ENCODE measurements at regions not wholly inside any gene's neighbourhood (a gene's known extent, or its start where the extent isn't known, plus 50 kb on each side); places are given as distances from the start of the nearest gene placed in this dataset.

GRCh38 chr20:40393197-40394079 is 295.6 kb downstream of the MAFB start:
- no peaks in the 10 kb centered on the region for H3K9me3 ChIP-seq (ENCODE audit: control insufficient read depth in 2 of 3, insufficient read depth in 1 of 3, low read length in 3 of 3)
- DNase-seq = peak in 2 of 5 donors; percentile 1 to 10
- FAIRE-seq = no peak
- H3K4me1 ChIP-seq (ENCODE audit: control insufficient read depth in 2 of 3, insufficient read depth in 2 of 3, low read depth in 1 of 3, low read length in 3 of 3) = no peaks in the 10 kb centered on the region
- no peak overlapping the region for H3K9ac ChIP-seq (ENCODE audit: low read length in 3 of 3)
- TF ChIP-seq, protein P1, sequence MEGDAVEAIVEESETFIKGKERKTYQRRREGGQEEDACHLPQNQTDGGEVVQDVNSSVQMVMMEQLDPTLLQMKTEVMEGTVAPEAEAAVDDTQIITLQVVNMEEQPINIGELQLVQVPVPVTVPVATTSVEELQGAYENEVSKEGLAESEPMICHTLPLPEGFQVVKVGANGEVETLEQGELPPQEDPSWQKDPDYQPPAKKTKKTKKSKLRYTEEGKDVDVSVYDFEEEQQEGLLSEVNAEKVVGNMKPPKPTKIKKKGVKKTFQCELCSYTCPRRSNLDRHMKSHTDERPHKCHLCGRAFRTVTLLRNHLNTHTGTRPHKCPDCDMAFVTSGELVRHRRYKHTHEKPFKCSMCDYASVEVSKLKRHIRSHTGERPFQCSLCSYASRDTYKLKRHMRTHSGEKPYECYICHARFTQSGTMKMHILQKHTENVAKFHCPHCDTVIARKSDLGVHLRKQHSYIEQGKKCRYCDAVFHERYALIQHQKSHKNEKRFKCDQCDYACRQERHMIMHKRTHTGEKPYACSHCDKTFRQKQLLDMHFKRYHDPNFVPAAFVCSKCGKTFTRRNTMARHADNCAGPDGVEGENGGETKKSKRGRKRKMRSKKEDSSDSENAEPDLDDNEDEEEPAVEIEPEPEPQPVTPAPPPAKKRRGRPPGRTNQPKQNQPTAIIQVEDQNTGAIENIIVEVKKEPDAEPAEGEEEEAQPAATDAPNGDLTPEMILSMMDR (IDR thresholded peaks at IDR 0.05; ENCODE audit: borderline replicate concordance, extremely low read depth, insufficient read depth) = no peak
- intact Hi-C loops (cut with DNase I) = no loop called here
- H3K27ac ChIP-seq (ENCODE audit: low read depth in 2 of 2, low read length in 2 of 2) = no peak overlapping the region
- no peaks in the 10 kb centered on the region for H3K27me3 ChIP-seq (ENCODE audit: control insufficient read depth, insufficient read depth, low read length)
- H3K4me3 ChIP-seq (ENCODE audit: low read length in 3 of 3) = no peak overlapping the region
- no peaks in the 10 kb centered on the region for H3K36me3 ChIP-seq (ENCODE audit: control insufficient read depth in 2 of 3, insufficient read depth in 3 of 3, low read length in 3 of 3)

GRCh38 chr20:40390654-40391053 is 298.4 kb downstream of the MAFB start:
- Histone ChIP-seq H3K9me3 (ENCODE audit: control insufficient read depth in 2 of 3, insufficient read depth in 1 of 3, low read length in 3 of 3) (peaks cover 0 to 5% (median 0%) of the 10 kb centered on the region in 3 donors), H3K4me3 (ENCODE audit: low read length in 3 of 3) (no peak overlapping the region), H3K27me3 (ENCODE audit: control insufficient read depth, insufficient read depth, low read length) (no peaks in the 10 kb centered on the region), H3K36me3 (ENCODE audit: control insufficient read depth in 2 of 3, insufficient read depth in 3 of 3, low read length in 3 of 3) (no peaks in the 10 kb centered on the region), H3K4me1 (ENCODE audit: control insufficient read depth in 2 of 3, insufficient read depth in 2 of 3, low read depth in 1 of 3, low read length in 3 of 3) (no peaks in the 10 kb centered on the region), H3K27ac (ENCODE audit: low read depth in 2 of 2, low read length in 2 of 2) (no peak overlapping the region), H3K9ac (ENCODE audit: low read length in 3 of 3) (no peak overlapping the region)
- TF ChIP-seq, protein P1 (IDR thresholded peaks at IDR 0.05; ENCODE audit: borderline replicate concordance, extremely low read depth, insufficient read depth) = no peak
- intact Hi-C loops (cut with DNase I) = no loop called here
- no peak for DNase-seq
- no peak for FAIRE-seq

GRCh38 chr20:40370800-40371199 is 318.2 kb downstream of the MAFB start:
- FAIRE-seq (no peak), DNase-seq (no peak)
- Histone ChIP-seq H3K9ac (ENCODE audit: low read length in 3 of 3) (no peak overlapping the region), H3K27me3 (ENCODE audit: control insufficient read depth, insufficient read depth, low read length) (no peaks in the 10 kb centered on the region), H3K36me3 (ENCODE audit: control insufficient read depth in 2 of 3, insufficient read depth in 3 of 3, low read length in 3 of 3) (no peaks in the 10 kb centered on the region), H3K9me3 (ENCODE audit: control insufficient read depth in 2 of 3, insufficient read depth in 1 of 3, low read length in 3 of 3) (peaks cover 0 to 7% (median 3%) of the 10 kb centered on the region in 3 donors), H3K4me1 (ENCODE audit: control insufficient read depth in 2 of 3, insufficient read depth in 2 of 3, low read depth in 1 of 3, low read length in 3 of 3) (no peaks in the 10 kb centered on the region), H3K27ac (ENCODE audit: low read depth in 2 of 2, low read length in 2 of 2) (no peak overlapping the region), H3K4me3 (ENCODE audit: low read length in 3 of 3) (no peak overlapping the region)
- TF ChIP-seq, protein P1 (IDR thresholded peaks at IDR 0.05; ENCODE audit: borderline replicate concordance, extremely low read depth, insufficient read depth) = no peak
- intact Hi-C loops (cut with DNase I) = no loop called here

All from kidney (tissue), 13 donors.